ENCODE measurements at regions not wholly inside any gene's neighbourhood (a gene's known extent, or its start where the extent isn't known, plus 50 kb on each side); places are given as distances from the start of the nearest gene placed in this dataset.

DNA sequence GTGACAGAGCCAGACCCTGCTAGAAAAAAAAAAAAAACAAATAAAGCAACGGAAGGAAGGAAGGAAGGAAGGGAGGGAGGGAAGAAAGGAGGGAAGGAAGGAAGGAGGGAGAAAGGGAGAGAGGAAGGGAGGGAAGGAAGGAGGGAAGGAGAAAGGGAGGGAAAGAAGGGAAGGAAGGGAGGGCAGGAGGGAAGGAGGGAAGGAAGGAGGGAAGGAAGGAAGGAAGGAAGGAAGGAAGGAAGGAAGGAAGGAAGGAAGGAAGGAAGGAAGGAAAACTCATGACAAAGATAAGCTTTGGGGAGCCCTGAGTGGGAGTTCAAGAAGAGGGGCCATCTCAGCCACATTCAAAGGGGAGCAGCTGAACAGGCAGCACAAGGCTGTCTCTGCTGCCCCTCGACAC is 124.7 kb upstream of the MGMT start:
- H3K4me3 ChIP-seq (ENCODE audit: low read length), result no peak overlapping the region
- no peak for DNase-seq (ENCODE audit: low read depth)
- TF ChIP-seq CTCF (conservative IDR thresholded peaks at IDR 0.05; ENCODE audit: low read depth, low read length), result no peak

DNA sequence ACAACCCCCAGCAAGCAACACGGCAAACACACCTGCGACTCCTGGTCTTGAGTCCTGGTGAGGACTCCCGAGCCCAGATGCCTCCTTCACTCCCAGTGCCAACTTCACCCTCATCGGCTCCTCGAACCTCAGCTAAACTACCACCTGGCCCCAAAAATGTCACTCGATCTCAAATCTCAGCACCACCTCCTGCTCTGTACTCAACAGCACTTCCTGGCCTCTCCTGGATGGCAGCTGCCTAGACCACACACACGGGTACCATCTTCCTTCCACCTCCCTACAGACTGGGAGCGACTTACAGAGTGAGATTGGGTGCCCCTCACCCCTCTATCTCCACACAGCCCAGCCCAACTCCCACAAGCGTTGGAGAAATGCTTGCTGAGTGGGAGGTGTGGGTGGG is 123.9 kb upstream of the MGMT start:
- TF ChIP-seq CTCF (conservative IDR thresholded peaks at IDR 0.05; ENCODE audit: low read depth, low read length), result no peak
- no peak overlapping the region for H3K4me3 ChIP-seq (ENCODE audit: low read length)

DNA sequence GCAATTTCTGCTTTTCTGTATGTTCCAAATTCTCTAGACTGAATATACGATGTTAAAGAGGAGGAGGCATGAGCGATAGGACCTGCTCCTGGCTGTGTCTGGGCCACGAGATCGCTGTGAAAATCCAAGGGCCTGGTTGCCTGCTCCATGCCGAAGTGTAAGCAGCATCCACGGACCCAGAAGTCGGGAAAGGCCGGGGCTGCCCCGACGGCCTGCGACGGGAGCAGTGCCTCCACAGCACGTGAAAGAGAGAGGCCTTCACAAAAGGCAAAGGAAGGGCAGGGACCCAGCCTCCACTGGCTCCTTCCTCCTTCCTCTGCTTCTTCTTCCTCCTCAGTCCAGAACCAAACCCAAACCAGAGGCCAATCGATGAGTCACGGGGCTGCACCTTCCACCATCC is 122.9 kb upstream of the MGMT start:
- TF ChIP-seq CTCF (conservative IDR thresholded peaks at IDR 0.05; ENCODE audit: low read depth, low read length), result no peak
- no peak overlapping the region for H3K4me3 ChIP-seq (ENCODE audit: low read length)
- no peak for DNase-seq (ENCODE audit: low read depth)

More for the DNA sequence above, 123.9 kb upstream of the MGMT start:
- DNase-seq (ENCODE audit: low read depth), result no peak

DNA sequence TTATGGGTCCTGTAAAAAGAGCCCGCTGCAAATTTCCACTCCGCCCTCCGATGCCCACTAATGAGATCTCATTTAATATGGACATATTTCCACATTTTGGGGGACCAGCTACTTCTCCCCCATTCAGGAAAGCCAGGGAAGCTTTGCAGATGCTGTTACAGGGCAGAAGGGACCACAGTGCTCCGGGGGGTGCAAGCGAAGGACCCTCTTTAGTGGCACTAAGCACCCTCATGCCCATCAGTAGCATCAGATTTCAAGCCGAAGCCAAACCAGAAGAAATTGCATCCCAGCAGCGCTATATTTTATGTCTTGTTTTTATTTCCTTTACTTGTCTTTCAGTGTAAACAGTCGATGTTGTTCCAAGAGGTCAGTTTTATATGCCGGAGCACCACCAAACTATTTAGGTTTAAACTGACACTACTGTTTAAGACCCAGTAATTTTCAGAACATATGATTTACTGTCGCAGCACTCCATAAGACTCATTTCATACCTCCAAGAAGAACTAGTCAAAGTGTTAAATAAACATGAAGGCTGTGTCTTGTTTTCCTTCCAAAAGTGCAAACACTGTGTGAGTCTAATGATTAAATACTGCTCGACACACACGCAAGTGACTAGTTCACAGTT is 122.2 kb upstream of the MGMT start:
- no peak overlapping the region for H3K4me3 ChIP-seq (ENCODE audit: low read length)
- DNase-seq (ENCODE audit: low read depth), result no peak
- no peak for TF ChIP-seq CTCF (conservative IDR thresholded peaks at IDR 0.05; ENCODE audit: low read depth, low read length)

- no peak for TF ChIP-seq CTCF (conservative IDR thresholded peaks at IDR 0.05; ENCODE audit: low read depth, low read length)
Observed at GRCh38 chr10:129345763-129346162, 121.3 kb upstream of the MGMT start.

DNA sequence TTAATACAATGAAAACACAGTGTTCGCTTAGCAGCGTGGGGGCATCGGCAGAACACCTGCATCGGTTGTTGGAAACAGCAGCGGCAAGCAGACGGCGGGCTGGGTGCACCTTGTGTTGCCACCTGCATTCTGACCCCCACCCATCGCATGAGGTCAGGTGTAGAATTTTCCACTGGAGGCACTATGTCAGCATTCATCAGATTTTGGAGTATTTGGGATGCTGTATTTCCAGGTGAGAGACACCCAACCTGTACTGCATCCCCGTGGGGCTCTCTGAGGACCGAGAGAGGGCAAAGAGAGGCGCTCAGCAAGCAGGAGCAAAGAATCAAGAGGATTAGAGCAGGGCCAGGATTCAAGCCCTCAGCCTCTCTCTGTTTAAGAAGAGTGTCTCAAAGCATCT is 116.4 kb upstream of the MGMT start:
- no peak for DNase-seq (ENCODE audit: low read depth)
- H3K4me3 ChIP-seq (ENCODE audit: low read length), result no peak overlapping the region

More at GRCh38 chr10:129345763-129346162, 121.3 kb upstream of the MGMT start:
- no peak for DNase-seq (ENCODE audit: low read depth)
- no peak overlapping the region for H3K4me3 ChIP-seq (ENCODE audit: low read length)

More for the DNA sequence above, 116.4 kb upstream of the MGMT start:
- TF ChIP-seq CTCF (conservative IDR thresholded peaks at IDR 0.05; ENCODE audit: low read depth, low read length), result no peak
